Neuron (in vitro differentiated cells): ENCODE measurements at regions not wholly inside any gene's neighbourhood (a gene's known extent, or its start where the extent isn't known, plus 50 kb on each side); places are given as distances from the start of the nearest gene placed in this dataset.

Experiments
- H2AFZ ChIP-seq: one replicate; pipeline ENCODE4 v1.6.1; 2013; ENCODE audit warnings: low read depth, mild to moderate bottlenecking, inconsistent platforms, low read length, moderate library complexity
- H3K27me3 ChIP-seq: one replicate; pipeline ENCODE4 v1.6.1; 2013; ENCODE audit warnings: low read length; ENCODE audit not compliant: insufficient read depth
- H3K36me3 ChIP-seq: one replicate; pipeline ENCODE4 v1.6.1; 2013; ENCODE audit warnings: low read length; ENCODE audit not compliant: insufficient read depth
- H3K4me1 ChIP-seq: one replicate; pipeline ENCODE4 v1.6.1; 2013; ENCODE audit warnings: low read length; ENCODE audit not compliant: insufficient read depth
- H3K4me3 ChIP-seq: 2 replicates; pipeline ENCODE4 v1.5.1; 2013; ENCODE audit warnings: mild to moderate bottlenecking, low read length, moderate library complexity
- H3K9me3 ChIP-seq: one replicate; pipeline ENCODE4 v1.6.1; 2013; ENCODE audit warnings: low read length

DNA sequence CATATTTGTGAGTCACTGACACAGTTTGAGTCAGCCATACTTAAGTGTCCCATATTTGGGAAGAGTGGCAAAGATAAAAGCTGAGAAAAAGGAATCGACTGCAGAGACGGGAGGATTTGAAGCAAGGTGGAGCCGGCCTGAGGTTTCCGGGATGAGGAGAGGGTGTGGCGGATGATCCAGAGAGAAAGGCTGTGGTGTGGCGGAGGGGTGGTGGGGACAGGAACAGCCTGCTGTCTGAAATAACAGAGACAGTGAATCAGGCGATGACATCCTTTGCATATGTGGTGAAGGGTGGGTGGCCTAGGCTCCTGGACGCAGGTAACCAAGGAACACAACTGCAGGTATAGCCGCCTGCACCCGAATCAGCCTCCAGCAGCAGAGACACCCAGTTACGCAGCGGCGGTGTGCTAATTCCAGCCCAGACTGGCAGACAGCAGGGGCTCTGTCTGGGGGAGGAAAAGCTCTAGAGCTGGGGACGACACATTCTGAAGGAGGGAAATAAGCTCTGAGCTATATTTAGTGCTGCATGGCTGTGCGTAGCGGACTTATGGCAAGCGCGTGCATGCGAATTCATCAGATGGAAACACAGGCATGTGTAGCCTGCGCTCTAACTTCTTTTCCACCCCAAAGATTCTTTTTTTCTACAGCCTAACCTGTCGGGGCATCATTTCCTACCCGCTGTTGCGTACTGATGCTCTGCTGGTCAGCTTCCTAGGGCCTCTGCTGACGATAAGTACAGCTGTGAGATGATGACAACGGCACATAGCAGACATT, 62.7 kb upstream of the BARX2 start:
- H3K4me1 ChIP-seq, result peaks cover 3% of the 10 kb centered on the region
- H3K27me3 ChIP-seq, result no peaks in the 10 kb centered on the region
- no peak overlapping the region for H3K4me3 ChIP-seq
- H3K36me3 ChIP-seq, result no peaks in the 10 kb centered on the region
- H3K9me3 ChIP-seq, result no peaks in the 10 kb centered on the region
- H2AFZ ChIP-seq, result no peak overlapping the region

DNA sequence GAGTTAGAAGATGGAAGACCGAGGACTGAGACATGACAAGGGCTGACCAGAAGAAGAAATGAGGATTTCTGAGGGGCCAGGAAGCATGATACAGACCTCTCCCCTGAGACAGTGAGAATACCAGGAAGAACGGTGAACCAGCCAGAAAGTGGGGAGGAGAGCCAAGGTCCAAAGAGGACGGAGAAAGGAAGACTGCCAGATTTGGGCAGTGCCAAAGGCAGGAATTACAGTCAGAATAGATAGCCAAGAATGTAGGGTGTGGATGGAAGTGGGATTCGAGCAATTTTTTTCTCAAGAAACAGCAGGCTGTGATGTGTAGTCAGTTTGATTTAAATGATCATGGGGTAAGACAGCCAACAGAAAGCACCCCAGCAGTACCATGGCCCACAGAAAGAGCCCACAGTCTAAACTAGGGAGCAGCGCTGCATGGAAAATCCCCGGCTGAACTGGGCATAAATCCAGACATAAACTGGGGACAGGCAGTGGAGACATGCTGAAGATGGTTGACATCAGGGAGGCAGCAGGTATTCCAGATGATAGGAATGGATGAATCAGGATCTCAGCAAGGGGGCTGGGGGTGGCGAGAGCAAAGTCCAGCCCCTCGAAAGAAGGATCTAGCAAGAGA, 67.3 kb upstream of the BARX2 start:
- Histone ChIP-seq H3K36me3 (no peaks in the 10 kb centered on the region), H3K9me3 (no peaks in the 10 kb centered on the region), H2AFZ (no peak overlapping the region), H3K27me3 (no peaks in the 10 kb centered on the region), H3K4me3 (no peak overlapping the region), H3K4me1 (no peaks in the 10 kb centered on the region)

DNA sequence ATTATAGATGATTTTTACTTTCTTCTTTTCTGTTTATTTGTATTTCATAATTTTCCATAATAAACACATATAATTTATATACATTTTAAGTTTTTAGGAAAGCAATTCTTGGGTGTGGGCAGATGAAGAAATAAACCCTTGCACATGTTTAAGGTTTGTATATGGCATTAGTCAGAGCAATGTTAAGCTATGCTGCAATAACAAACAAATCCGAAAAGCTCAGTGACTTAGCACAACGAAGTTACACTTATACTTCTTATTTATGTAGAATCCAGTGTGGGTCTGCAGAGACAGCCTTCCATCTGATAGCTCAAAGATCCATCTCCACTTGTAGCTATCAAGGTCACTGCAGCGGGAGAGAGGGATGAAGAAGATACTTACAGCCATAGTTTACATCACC, 68.5 kb upstream of the BARX2 start:
- Histone ChIP-seq H3K9me3 (no peaks in the 10 kb centered on the region), H3K36me3 (no peaks in the 10 kb centered on the region), H3K4me3 (no peak overlapping the region), H3K4me1 (no peaks in the 10 kb centered on the region), H2AFZ (no peak overlapping the region), H3K27me3 (no peaks in the 10 kb centered on the region)

DNA sequence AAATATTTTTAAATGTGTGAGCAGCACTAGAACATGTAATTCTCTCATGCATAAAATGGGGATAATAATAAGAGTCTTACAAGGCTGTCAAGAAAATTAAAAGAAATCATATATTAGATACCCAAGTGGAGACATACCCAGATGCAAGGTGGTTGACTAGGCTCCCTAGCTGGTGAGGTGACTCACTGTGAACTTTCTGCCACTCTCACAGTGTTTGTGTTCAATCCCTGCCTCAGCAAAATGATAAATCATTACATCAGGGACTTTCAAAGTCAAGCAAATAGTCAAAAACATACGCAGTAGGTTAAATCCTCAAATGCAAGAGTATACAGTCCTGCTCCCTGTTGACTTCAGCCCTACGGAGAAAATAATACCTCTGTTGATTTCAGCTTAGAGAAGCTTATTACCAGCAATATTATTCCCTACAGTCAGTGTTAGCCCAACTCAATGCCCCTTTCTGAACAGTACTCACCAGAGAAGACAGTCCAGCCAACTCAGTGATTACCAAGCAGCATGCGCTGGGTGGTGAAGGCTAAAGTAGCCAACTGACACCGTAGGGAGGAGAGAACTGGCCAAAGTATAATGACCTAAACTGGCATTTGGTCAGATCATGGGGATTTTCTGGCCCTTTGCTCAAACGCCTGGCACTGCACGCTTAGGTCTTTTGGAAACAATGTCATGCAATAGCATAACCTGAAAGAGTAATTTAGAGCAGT, 73.1 kb upstream of the BARX2 start:
- no peaks in the 10 kb centered on the region for H3K9me3 ChIP-seq
- no peaks in the 10 kb centered on the region for H3K36me3 ChIP-seq
- no peaks in the 10 kb centered on the region for H3K27me3 ChIP-seq
- H2AFZ ChIP-seq, result no peak overlapping the region
- no peak overlapping the region for H3K4me3 ChIP-seq
- H3K4me1 ChIP-seq, result no peaks in the 10 kb centered on the region

DNA sequence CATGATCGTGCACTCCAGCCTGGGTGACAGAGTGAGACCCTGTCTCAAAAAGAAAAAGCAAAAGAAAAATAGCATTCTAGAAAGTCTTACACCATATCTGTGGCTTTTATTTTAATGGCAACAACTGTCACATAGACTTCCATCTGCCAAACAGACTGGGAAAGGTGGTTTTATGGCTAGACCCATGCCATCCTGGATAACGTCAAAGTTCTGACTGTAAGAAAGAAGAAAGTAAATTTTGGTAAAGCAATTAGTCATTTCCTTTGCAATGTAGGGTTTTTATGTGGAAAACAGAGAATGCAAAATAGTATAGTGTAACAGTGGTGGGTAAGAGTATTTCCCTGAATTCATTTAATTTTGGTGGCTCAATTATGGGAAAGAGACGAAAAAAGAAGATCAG, 75.5 kb upstream of the BARX2 start:
- H2AFZ ChIP-seq, result no peak overlapping the region
- no peak overlapping the region for H3K4me3 ChIP-seq
- no peaks in the 10 kb centered on the region for H3K36me3 ChIP-seq
- peaks cover 19% of the 10 kb centered on the region for H3K4me1 ChIP-seq
- no peaks in the 10 kb centered on the region for H3K27me3 ChIP-seq
- H3K9me3 ChIP-seq, result no peaks in the 10 kb centered on the region

DNA sequence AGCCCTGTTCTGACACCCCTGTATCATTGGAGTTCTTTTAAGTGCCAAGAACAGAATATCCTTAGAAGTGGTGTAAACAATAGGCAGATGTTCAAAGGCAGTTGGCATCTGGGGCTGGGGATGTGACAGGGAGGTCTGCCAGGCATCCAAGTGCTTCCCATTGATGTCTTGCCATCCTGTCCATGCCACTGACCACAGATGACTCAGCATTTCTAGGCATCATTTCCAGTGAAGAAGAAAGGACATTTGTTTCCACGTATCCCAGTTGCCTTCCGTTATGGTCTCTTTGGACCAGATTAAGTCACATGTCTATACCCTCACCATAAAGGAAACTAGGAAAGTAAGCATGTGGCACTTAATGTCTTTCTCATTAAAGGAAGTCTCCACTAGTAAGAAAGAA, 76.7 kb upstream of the BARX2 start:
- H3K4me1 ChIP-seq, result peaks cover 20% of the 10 kb centered on the region
- no peaks in the 10 kb centered on the region for H3K27me3 ChIP-seq

DNA sequence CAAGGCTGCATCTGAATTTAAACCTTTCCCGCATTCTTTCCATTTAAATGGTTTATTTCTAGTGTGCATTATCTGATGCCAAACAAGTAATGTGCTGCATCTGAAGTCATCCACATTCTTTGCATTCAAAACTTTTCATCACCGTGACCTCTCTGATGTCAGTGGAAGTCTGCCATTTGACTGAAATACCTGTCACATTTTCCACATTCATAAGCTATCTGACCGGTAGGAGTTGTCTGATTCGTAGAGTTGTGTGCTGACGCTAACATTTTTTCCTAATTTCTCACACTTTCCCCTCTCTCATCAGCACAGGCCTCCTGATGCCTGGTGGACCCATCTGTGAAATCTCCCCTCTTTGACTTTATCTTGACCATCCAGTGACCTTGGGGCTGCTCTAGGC, 79.9 kb upstream of the BARX2 start:
- Histone ChIP-seq H3K36me3 (no peaks in the 10 kb centered on the region), H3K4me3 (no peak overlapping the region), H3K27me3 (no peaks in the 10 kb centered on the region), H3K4me1 (peaks cover 33% of the 10 kb centered on the region), H3K9me3 (no peaks in the 10 kb centered on the region), H2AFZ (no peak overlapping the region)

More for the DNA sequence above, 76.7 kb upstream of the BARX2 start:
- Histone ChIP-seq H3K9me3 (no peaks in the 10 kb centered on the region), H3K4me3 (no peak overlapping the region), H2AFZ (no peak overlapping the region), H3K36me3 (no peaks in the 10 kb centered on the region)

DNA sequence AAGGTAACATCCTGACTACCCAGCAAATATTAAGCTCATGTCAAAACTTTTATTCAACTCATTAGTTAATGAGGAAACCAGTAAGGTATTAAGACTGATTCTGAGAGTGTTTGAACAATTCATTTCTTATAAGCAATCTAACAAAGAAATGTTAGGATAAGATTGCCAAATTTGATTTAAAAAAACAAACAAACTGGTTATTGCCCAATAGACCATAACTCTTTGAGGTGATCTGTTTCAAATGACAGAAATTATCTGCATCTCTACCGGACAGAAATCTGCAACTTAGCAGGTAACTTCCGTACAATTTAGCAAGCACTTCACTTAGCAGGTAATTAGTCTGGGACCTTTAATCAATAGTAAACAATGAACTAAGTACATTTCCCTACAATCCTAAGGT, 82.9 kb upstream of the BARX2 start:
- peaks cover 37% of the 10 kb centered on the region for H3K4me1 ChIP-seq
- no peaks in the 10 kb centered on the region for H3K36me3 ChIP-seq
- no peaks in the 10 kb centered on the region for H3K27me3 ChIP-seq
- no peak overlapping the region for H2AFZ ChIP-seq
- H3K9me3 ChIP-seq, result no peaks in the 10 kb centered on the region
- H3K4me3 ChIP-seq, result no peak overlapping the region

DNA sequence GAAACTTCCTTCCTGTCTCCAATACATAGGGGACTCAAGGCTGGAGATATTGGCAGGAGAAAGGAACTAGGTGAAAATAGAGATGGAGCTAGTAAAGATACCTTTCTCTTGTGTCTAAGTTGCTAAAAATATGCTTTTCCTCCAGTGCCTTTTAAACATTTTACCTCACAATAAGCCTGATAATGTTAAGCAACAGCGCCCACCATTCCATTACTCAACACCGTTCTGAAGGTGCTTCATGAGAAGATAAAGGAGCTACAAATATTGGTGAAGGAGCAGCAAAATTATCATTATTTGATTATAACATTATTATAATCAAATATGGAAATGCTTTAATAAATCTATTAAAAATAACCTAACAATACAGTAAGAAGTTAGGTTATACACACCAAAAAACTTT, 83.6 kb upstream of the BARX2 start:
- no peak overlapping the region for H2AFZ ChIP-seq
- H3K4me1 ChIP-seq, result peaks cover 39% of the 10 kb centered on the region
- no peaks in the 10 kb centered on the region for H3K36me3 ChIP-seq
- H3K9me3 ChIP-seq, result no peaks in the 10 kb centered on the region
- no peak overlapping the region for H3K4me3 ChIP-seq
- H3K27me3 ChIP-seq, result no peaks in the 10 kb centered on the region

DNA sequence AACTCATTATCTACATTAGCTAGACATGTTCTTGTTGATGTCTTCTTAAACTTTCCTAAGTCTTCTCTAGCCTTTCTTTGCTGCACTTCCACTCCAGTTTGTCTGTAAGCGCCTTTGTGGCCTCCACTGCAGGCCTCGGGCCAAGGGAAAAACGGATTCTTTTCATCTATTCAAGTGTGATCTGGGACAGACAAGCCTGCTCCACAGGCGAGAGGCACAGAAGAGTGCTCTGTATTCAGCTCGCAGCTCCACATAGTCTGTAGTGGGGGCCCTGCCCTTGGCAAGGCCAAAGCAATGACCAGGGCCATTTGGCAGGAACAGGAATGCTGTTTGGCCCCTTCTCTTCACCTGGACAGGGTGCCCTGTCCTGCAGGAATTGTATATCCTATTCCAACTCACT, 84.1 kb upstream of the BARX2 start:
- Histone ChIP-seq H3K9me3 (no peaks in the 10 kb centered on the region), H3K36me3 (no peaks in the 10 kb centered on the region), H3K27me3 (no peaks in the 10 kb centered on the region), H3K4me3 (no peak overlapping the region), H3K4me1 (peaks cover 40% of the 10 kb centered on the region), H2AFZ (no peak overlapping the region)

DNA sequence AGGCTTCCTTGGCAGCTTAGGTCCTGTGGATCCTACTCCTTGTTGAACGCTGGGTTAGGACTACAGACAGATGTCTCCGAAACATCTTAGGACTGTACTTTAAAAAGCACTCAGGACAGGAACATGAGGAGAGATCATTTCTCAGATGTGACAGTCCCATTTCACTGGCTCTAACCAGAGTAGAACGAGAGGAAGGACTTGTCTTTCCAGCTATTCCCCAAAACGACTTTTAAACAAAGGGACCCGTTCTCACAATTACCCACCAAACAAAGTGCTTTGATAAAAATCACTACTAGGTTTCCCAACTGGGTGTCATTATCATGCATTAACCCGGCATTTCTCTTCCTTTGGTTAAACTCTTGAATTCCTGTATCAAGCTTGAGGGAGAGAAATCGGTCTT, 84.7 kb upstream of the BARX2 start:
- H2AFZ ChIP-seq, result no peak overlapping the region
- no peaks in the 10 kb centered on the region for H3K36me3 ChIP-seq
- no peaks in the 10 kb centered on the region for H3K27me3 ChIP-seq
- no peak overlapping the region for H3K4me3 ChIP-seq
- H3K9me3 ChIP-seq, result no peaks in the 10 kb centered on the region
- H3K4me1 ChIP-seq, result peaks cover 35% of the 10 kb centered on the region

DNA sequence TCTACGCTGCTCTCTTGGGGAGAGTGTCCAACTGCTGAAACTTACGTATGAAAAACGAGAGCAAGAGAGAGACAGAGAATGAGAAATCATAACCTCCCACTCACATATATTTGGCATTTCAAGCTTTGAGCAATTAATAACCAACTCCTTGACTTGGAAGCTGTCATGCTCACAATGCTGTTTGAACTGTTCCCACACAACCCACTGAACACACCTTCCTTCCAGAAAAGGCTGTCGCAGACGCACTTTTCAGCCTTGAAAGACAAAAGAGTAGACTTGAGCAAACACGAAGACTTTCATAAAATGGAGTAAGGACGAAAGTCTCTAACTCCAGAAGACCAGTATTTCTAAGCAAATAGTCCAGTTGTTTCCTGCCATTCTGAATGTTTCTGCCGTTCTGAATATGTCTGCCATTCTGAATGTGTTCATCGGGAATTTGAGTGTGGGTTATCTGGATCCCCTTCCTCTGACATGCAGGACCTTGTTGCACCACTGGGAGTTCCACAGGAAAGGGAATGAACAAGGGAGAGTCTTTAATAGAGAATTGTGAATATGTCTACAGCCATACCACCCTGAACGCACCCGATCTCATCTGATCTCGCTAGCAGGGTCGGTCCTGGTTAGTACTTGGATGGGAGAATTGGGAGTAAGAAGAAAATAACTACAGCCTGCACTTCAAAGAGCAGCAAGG, 86.2 kb upstream of the BARX2 start:
- H3K27me3 ChIP-seq, result no peaks in the 10 kb centered on the region

DNA sequence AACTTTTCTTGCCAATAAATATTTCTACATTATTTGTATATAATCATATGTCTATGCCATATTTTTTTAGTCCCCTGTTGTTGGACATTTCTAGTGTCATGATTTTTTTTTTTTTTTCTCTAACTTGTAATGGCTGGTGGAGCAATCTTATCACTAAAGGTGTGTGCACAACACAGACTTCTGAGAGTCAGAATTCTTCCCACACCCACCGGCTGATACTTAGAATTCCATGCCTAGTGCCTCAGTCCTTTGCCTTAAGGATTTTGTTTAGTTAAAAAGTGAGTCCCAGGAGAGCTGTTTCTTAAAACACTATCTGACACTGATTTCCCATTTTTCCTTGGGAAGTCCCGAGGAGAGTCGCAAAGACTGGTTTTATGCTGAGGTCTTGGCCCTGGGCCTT, 87.7 kb upstream of the BARX2 start:
- H3K27me3 ChIP-seq, result no peaks in the 10 kb centered on the region
- peaks cover 30% of the 10 kb centered on the region for H3K4me1 ChIP-seq
- no peaks in the 10 kb centered on the region for H3K36me3 ChIP-seq
- no peaks in the 10 kb centered on the region for H3K9me3 ChIP-seq
- H2AFZ ChIP-seq, result no peak overlapping the region
- no peak overlapping the region for H3K4me3 ChIP-seq

More for the DNA sequence above, 86.2 kb upstream of the BARX2 start:
- Histone ChIP-seq H3K9me3 (no peaks in the 10 kb centered on the region), H3K4me1 (peaks cover 30% of the 10 kb centered on the region), H3K36me3 (no peaks in the 10 kb centered on the region), H2AFZ (no peak overlapping the region), H3K4me3 (no peak overlapping the region)
